ENCODE measurements at regions not wholly inside any gene's neighbourhood (a gene's known extent, or its start where the extent isn't known, plus 50 kb on each side); places are given as distances from the start of the nearest gene placed in this dataset.

DNA sequence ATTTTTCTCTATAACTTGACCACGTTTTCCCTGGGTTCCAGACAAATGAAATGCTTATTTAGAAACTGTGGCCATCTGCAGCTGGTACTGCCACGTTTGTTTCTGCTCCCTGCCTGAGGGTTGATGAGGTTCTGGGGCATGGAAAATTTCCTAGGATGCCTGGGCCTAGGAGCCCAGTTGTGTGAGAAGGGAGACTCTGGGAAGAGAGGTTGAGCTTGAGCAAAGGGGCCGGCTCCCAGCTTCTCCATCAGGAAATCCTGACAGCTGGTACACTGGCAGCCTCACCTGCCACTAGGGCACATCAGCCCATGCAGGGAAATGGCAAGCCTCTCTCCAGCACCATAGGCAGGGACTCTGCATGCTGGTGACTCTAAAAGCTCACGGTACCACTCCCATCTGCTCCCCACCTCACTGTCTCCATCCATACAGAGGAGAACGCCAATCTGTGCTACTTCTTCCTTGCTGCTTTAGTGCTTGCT, 165.4 kb upstream of the PPP2R3A start:
- no peak for DNase-seq (ENCODE audit: low read depth)
- no peak overlapping the region for H3K4me3 ChIP-seq (ENCODE audit: low read depth, low read length)
- TF ChIP-seq, protein P1, sequence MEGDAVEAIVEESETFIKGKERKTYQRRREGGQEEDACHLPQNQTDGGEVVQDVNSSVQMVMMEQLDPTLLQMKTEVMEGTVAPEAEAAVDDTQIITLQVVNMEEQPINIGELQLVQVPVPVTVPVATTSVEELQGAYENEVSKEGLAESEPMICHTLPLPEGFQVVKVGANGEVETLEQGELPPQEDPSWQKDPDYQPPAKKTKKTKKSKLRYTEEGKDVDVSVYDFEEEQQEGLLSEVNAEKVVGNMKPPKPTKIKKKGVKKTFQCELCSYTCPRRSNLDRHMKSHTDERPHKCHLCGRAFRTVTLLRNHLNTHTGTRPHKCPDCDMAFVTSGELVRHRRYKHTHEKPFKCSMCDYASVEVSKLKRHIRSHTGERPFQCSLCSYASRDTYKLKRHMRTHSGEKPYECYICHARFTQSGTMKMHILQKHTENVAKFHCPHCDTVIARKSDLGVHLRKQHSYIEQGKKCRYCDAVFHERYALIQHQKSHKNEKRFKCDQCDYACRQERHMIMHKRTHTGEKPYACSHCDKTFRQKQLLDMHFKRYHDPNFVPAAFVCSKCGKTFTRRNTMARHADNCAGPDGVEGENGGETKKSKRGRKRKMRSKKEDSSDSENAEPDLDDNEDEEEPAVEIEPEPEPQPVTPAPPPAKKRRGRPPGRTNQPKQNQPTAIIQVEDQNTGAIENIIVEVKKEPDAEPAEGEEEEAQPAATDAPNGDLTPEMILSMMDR (conservative IDR thresholded peaks at IDR 0.05; ENCODE audit: low read depth, low read length), result no peak

DNA sequence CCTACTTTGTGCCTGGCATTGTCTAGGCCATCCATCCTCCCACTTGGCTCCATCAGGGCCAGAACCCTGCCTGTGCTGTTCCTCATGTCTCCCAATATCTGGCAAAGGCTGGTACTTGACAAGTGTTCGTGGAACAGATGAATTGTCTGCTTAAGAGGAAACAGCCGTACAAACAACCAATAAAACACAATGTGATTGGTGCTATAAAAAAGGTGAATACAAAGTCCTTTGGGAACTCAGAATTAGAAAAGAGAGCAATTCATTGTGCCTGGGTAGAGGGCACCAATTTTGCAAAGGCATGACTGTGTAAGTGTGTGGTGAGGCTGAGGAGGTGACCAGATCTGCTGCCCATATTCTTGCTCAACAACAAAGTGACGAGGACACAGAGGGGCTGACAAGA, 164.5 kb upstream of the PPP2R3A start:
- TF ChIP-seq, protein P1 (conservative IDR thresholded peaks at IDR 0.05; ENCODE audit: low read depth, low read length), result no peak
- no peak overlapping the region for H3K4me3 ChIP-seq (ENCODE audit: low read depth, low read length)
- DNase-seq (ENCODE audit: low read depth), result no peak

DNA sequence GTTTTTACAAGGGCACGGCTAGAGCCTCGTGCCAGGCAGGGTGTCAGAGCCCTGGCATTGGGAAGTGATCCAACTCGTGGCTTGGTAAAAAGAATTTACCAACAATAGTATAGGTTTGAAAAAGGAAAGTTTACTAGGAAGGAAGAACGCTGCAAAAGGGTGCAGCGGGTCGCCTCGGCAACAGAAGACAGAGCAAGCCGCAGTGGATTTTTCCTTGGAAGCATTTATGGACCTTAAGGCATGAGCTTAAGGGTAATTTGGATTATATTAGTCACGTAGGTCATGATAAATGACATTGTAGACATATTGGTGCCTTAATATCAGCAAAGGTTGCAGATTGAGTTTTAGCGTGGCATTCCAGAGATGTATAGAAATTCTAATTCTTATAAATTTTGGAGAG, 163.4 kb upstream of the PPP2R3A start:
- TF ChIP-seq, protein P1 (conservative IDR thresholded peaks at IDR 0.05; ENCODE audit: low read depth, low read length), result no peak
- no peak for DNase-seq (ENCODE audit: low read depth)
- H3K4me3 ChIP-seq (ENCODE audit: low read depth, low read length), result no peak overlapping the region

DNA sequence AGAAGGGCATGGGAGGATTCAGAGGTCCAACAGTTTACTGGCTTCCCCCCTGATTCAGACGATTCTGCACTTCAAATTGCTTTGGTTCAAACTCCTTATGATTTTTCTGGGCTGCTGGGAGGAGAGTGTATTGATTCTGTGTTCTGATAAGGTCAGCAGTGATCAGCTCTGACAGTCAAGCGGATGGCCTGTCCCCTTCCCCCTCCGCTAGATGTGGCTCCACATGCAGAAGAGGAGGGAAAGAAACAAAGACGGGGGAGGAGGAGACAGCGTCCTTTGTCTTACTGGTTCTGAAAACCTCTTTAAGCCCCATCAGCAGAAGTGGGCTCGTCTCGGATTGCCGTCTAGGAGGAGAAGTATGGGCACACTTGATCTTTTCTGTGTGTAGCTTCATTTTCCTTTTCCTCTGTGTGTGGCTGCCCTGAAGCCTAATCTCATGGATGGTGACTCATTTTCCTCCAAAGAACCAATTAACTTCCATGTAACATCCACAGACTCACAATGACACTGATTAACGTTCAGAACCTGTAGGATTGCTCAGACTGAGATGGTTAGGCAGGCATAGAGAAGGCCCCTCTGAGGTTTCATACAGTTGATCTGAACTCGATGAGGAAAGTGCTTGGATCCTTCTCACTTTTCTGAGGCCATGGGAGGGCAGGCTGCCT, 162.4 kb upstream of the PPP2R3A start:
- no peak overlapping the region for H3K4me3 ChIP-seq (ENCODE audit: low read depth, low read length)
- TF ChIP-seq, protein P1 (conservative IDR thresholded peaks at IDR 0.05; ENCODE audit: low read depth, low read length), result no peak
- DNase-seq (ENCODE audit: low read depth), result no peak

DNA sequence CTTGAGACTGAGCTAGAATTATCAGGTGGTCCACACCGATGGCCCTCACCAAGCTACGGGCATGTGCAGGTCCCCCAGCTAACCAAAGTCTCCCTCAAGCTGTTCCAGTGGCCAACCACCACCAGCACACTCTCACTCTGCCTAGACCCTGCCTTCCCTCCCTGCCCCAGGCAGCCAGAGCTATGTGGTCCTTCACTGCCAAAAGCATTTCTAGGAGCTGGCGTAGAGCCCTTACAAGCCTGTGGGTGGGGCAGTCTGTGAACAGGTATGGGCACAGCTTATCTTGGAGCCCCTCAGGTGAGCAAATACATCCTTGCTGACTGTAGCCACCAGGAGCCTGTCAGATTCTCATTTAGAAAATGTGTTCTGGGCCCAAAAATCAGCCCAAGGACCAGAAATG, 159.8 kb upstream of the PPP2R3A start:
- H3K4me3 ChIP-seq (ENCODE audit: low read depth, low read length), result no peak overlapping the region
- DNase-seq (ENCODE audit: low read depth), result no peak
- TF ChIP-seq, protein P1 (conservative IDR thresholded peaks at IDR 0.05; ENCODE audit: low read depth, low read length), result no peak

DNA sequence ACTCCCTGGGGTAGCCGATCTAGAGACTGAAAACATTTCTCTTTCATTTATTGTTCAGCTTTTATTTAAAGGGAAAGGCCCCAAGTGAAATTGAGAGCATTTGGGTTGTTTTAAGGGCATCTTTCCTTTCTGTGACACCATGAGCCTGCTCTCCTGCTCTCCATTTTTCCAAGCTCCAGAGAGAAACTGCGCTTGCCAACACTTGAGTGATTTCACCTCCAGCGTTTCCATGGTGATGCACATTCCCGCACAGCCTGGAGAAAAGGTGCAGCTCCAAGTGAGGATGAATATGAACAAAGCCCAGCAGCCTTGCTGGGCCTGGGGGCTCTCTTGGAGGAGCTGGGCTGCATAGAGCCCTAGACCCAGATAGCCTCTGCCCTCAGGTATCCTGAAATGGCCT, 159.2 kb upstream of the PPP2R3A start:
- no peak for DNase-seq (ENCODE audit: low read depth)
- TF ChIP-seq, protein P1 (conservative IDR thresholded peaks at IDR 0.05; ENCODE audit: low read depth, low read length), result no peak
- no peak overlapping the region for H3K4me3 ChIP-seq (ENCODE audit: low read depth, low read length)

DNA sequence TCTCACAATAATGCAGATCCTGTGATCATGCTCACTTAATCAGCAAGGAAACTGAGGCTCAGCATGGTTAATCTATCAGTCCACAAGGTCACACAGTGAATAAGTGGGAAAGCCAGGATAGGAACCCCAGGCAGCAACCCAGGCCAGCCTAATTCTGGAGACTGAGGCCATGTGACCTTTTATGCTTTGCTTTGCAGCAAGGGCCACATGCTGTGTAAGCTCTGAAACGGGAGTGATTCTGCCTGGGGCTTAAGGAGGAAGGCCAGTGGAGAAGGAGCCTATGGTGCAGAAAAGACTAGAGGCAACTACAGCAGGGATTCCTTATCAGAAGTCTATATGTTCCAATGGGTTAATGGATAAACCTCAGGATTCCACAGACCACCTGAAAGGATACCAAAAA, 157.6 kb upstream of the PPP2R3A start:
- TF ChIP-seq, protein P1 (conservative IDR thresholded peaks at IDR 0.05; ENCODE audit: low read depth, low read length), result no peak
- no peak overlapping the region for H3K4me3 ChIP-seq (ENCODE audit: low read depth, low read length)
- no peak for DNase-seq (ENCODE audit: low read depth)
